ENCODE measurements at regions not wholly inside any gene's neighbourhood (a gene's known extent, or its start where the extent isn't known, plus 50 kb on each side); places are given as distances from the start of the nearest gene placed in this dataset.

GRCh38 chr10:88126699-88127098 is 263.3 kb downstream of the PTEN start:
- POLR2A ChIA-PET: no interaction called here
- Mint-ChIP-seq H3K27ac (no peak overlapping the region), H3K4me3 (no peak overlapping the region), H3K4me1 (peaks cover 0 to 5% (median under 1%) of the 10 kb centered on the region in 4 donors), H3K9me3 (peaks cover 0 to 1% (median 0%) of the 10 kb centered on the region in 9 donors), H3K36me3 (no peaks in the 10 kb centered on the region), H3K27me3 (no peaks in the 10 kb centered on the region)
- no peak for ATAC-seq
- no peak for DNase-seq

- DNase-seq (no peak), ATAC-seq (no peak)
- peaks cover 0 to 5% (median under 1%) of the 10 kb centered on the region in 4 donors for H3K4me1 Mint-ChIP-seq
- no peak overlapping the region for H3K27ac Mint-ChIP-seq
- peaks cover 0 to 1% (median 0%) of the 10 kb centered on the region in 9 donors for H3K9me3 Mint-ChIP-seq
- no peak overlapping the region for H3K4me3 Mint-ChIP-seq
- H3K27me3 Mint-ChIP-seq: no peaks in the 10 kb centered on the region
- no peaks in the 10 kb centered on the region for H3K36me3 Mint-ChIP-seq
- POLR2A ChIA-PET: no interaction called here
Observed at GRCh38 chr10:88127269-88127668, 263.8 kb downstream of the PTEN start.

GRCh38 chr10:88127766-88128165 is 264.3 kb downstream of the PTEN start:
- Mint-ChIP-seq H3K27ac (no peak overlapping the region), H3K27me3 (no peaks in the 10 kb centered on the region), H3K9me3 (peaks cover 0 to 1% (median 0%) of the 10 kb centered on the region in 9 donors), H3K4me3 (no peak overlapping the region), H3K4me1 (peaks cover 0 to 3% (median under 1%) of the 10 kb centered on the region in 4 donors), H3K36me3 (no peaks in the 10 kb centered on the region)
- DNase-seq (no peak), ATAC-seq (no peak)
- POLR2A ChIA-PET: no interaction called here

- Mint-ChIP-seq H3K4me1 (peaks cover 0 to 2% (median under 1%) of the 10 kb centered on the region in 4 donors), H3K36me3 (no peaks in the 10 kb centered on the region), H3K27me3 (no peaks in the 10 kb centered on the region), H3K4me3 (no peak overlapping the region), H3K9me3 (peaks cover 0 to 2% (median 0%) of the 10 kb centered on the region in 9 donors), H3K27ac (peak overlapping the region in 1 of 10 donors; percentile 15)
- ATAC-seq (no peak), DNase-seq (no peak)
- POLR2A ChIA-PET: no interaction called here
Observed at GRCh38 chr10:88129013-88129412, 265.6 kb downstream of the PTEN start.

- no peak for ATAC-seq
- Mint-ChIP-seq H3K9me3 (peaks cover 0 to 11% (median 0%) of the 10 kb centered on the region in 9 donors), H3K36me3 (no peaks in the 10 kb centered on the region), H3K27me3 (no peaks in the 10 kb centered on the region), H3K27ac (peak overlapping the region in 1 of 10 donors; percentile 29), H3K4me3 (no peak overlapping the region), H3K4me1 (peaks cover 0 to 1% (median under 1%) of the 10 kb centered on the region in 4 donors)
- POLR2A ChIA-PET: no interaction called here
- no peak for DNase-seq
Observed at GRCh38 chr10:88130912-88131311, 267.5 kb downstream of the PTEN start.

GRCh38 chr10:88131511-88132139 is 268.2 kb downstream of the PTEN start:
- DNase-seq: no peak
- H3K27me3 Mint-ChIP-seq: no peaks in the 10 kb centered on the region
- no peak overlapping the region for H3K27ac Mint-ChIP-seq
- no peak overlapping the region for H3K4me3 Mint-ChIP-seq
- peaks cover 0 to 4% (median 0%) of the 10 kb centered on the region in 4 donors for H3K4me1 Mint-ChIP-seq
- POLR2A ChIA-PET: no interaction called here
- H3K36me3 Mint-ChIP-seq: no peaks in the 10 kb centered on the region
- peaks cover 0 to 11% (median 0%) of the 10 kb centered on the region in 9 donors for H3K9me3 Mint-ChIP-seq
- no peak for ATAC-seq

- Mint-ChIP-seq H3K9me3 (peaks cover 0 to 11% (median 0%) of the 10 kb centered on the region in 9 donors), H3K27ac (no peak overlapping the region), H3K4me3 (no peak overlapping the region), H3K27me3 (no peaks in the 10 kb centered on the region), H3K4me1 (peaks cover 0 to 18% (median 0%) of the 10 kb centered on the region in 4 donors), H3K36me3 (no peaks in the 10 kb centered on the region)
- no peak for DNase-seq
- no peak for ATAC-seq
- POLR2A ChIA-PET: no interaction called here
Observed at GRCh38 chr10:88136712-88137111, 273.3 kb downstream of the PTEN start.

GRCh38 chr10:88138319-88138848 is 275.0 kb downstream of the PTEN start:
- no peak overlapping the region for H3K27ac Mint-ChIP-seq
- no peak for ATAC-seq
- POLR2A ChIA-PET: no interaction called here

GRCh38 chr10:88147000-88147798 is 283.8 kb downstream of the PTEN start:
- peaks cover 1 to 5% (median 2%) of the 10 kb centered on the region in 4 donors for H3K4me1 Mint-ChIP-seq
- no peaks in the 10 kb centered on the region for H3K36me3 Mint-ChIP-seq
- no peaks in the 10 kb centered on the region for H3K27me3 Mint-ChIP-seq
- DNase-seq (no peak), ATAC-seq (no peak)
- H3K4me3 Mint-ChIP-seq: no peak overlapping the region
- POLR2A ChIA-PET: no interaction called here
- H3K27ac Mint-ChIP-seq: no peak overlapping the region
- no peaks in the 10 kb centered on the region for H3K9me3 Mint-ChIP-seq

More at GRCh38 chr10:88138319-88138848, 275.0 kb downstream of the PTEN start:
- Mint-ChIP-seq H3K4me1 (peaks cover 0 to 20% (median 0%) of the 10 kb centered on the region in 4 donors), H3K36me3 (no peaks in the 10 kb centered on the region), H3K4me3 (no peak overlapping the region), H3K9me3 (peaks cover 0 to 11% (median 0%) of the 10 kb centered on the region in 9 donors), H3K27me3 (no peaks in the 10 kb centered on the region)
- DNase-seq: no peak

- H3K9me3 Mint-ChIP-seq: peaks cover 0 to 2% (median 0%) of the 10 kb centered on the region in 9 donors
- no peaks in the 10 kb centered on the region for H3K27me3 Mint-ChIP-seq
- H3K27ac Mint-ChIP-seq: no peak overlapping the region
- no peaks in the 10 kb centered on the region for H3K36me3 Mint-ChIP-seq
- no peak overlapping the region for H3K4me3 Mint-ChIP-seq
- POLR2A ChIA-PET: no interaction called here
- no peak for ATAC-seq
- H3K4me1 Mint-ChIP-seq: peaks cover 8 to 15% (median 14%) of the 10 kb centered on the region in 4 donors
- DNase-seq: no peak
Observed at GRCh38 chr10:88149906-88150305, 286.5 kb downstream of the PTEN start.

- Mint-ChIP-seq H3K9me3 (peaks cover 0 to 2% (median 0%) of the 10 kb centered on the region in 9 donors), H3K27me3 (no peaks in the 10 kb centered on the region), H3K4me1 (peaks cover 8 to 15% (median 14%) of the 10 kb centered on the region in 4 donors), H3K36me3 (no peaks in the 10 kb centered on the region), H3K4me3 (no peak overlapping the region), H3K27ac (no peak overlapping the region)
- POLR2A ChIA-PET: no interaction called here
- ATAC-seq (no peak), DNase-seq (no peak)
Observed at GRCh38 chr10:88150339-88150738, 286.9 kb downstream of the PTEN start.

- H3K27ac Mint-ChIP-seq: peak overlapping the region in 6 of 10 donors; percentile 3 to 30 (median 16)
- peaks cover 0 to 2% (median 0%) of the 10 kb centered on the region in 9 donors for H3K9me3 Mint-ChIP-seq
- DNase-seq (peak in 2 of 10 donors; percentile 1 to 6), ATAC-seq (peak in 1 of 2 donors; percentile 61)
- POLR2A ChIA-PET: no interaction called here
- no peak overlapping the region for H3K4me3 Mint-ChIP-seq
- H3K4me1 Mint-ChIP-seq: peaks cover 8 to 15% (median 14%) of the 10 kb centered on the region in 4 donors
- no peaks in the 10 kb centered on the region for H3K36me3 Mint-ChIP-seq
- no peaks in the 10 kb centered on the region for H3K27me3 Mint-ChIP-seq
Observed at GRCh38 chr10:88152728-88153133, 289.3 kb downstream of the PTEN start.

GRCh38 chr10:88154596-88155250 is 291.3 kb downstream of the PTEN start:
- H3K27ac Mint-ChIP-seq: no peak overlapping the region
- no peak for DNase-seq
- POLR2A ChIA-PET: no interaction called here
- H3K36me3 Mint-ChIP-seq: no peaks in the 10 kb centered on the region
- H3K27me3 Mint-ChIP-seq: no peaks in the 10 kb centered on the region
- H3K9me3 Mint-ChIP-seq: peaks cover 0 to 2% (median 0%) of the 10 kb centered on the region in 9 donors
- no peak overlapping the region for H3K4me3 Mint-ChIP-seq
- no peak for ATAC-seq
- H3K4me1 Mint-ChIP-seq: peaks cover 8 to 15% (median 14%) of the 10 kb centered on the region in 4 donors

Measured in naive thymus-derived CD8-positive, alpha-beta T cell (primary cell).